GM12878 (cell line): ENCODE measurements at regions not wholly inside any gene's neighbourhood (a gene's known extent, or its start where the extent isn't known, plus 50 kb on each side); places are given as distances from the start of the nearest gene placed in this dataset.

ENCODE experiments used
- ATAC-seq: fragments of 200-7000 bp; cut with Tn5 transposase; 3 replicates; pipeline ENCODE4 v1.9.1; 2020; ENCODE audit warnings: mild to moderate bottlenecking, moderate library complexity
- BruUV-seq: library from RNA; stranded (reverse); fragments of 400-500 nt; replicated peaks from 2 replicates; lab custom pipeline; 2021; lab: Mats Ljungman, UMichigan
- CTCF ChIA-PET: fragments of 300-600 bp; sonication (Branson Sonifier 250); formaldehyde crosslinking; extraction: SDS; loops from one replicate; lab custom pipeline; 2021; ENCODE audit warnings: inconsistent platforms; lab: Yijun Ruan, JAX
- POLR2A ChIA-PET: fragments of 350-600 bp; formaldehyde crosslinking; extraction: SDS; loops from one replicate; lab custom pipeline; 2021; ENCODE audit warnings: inconsistent platforms; lab: Charles Lee
- RAD21 ChIA-PET: fragments of 300-600 bp; sonication (Branson Sonifier 250); formaldehyde crosslinking; loops from one replicate; lab custom pipeline; 2023; ENCODE audit warnings: antibody characterized with exemption; ENCODE audit not compliant: unreplicated experiment; lab: Charles Lee
- SMC1A ChIA-PET: fragments of 300-600 bp; sonication (Branson Sonifier 250); formaldehyde crosslinking; loops from one replicate; lab custom pipeline; 2023; ENCODE audit not compliant: unreplicated experiment, uncharacterized antibody; lab: Charles Lee
- DNase-seq: peaks from one replicate; pipeline ENCODE4 v3.0.0-alpha.2; 2011; ENCODE audit warnings: low read depth, low spot score
- FAIRE-seq: peaks from 3 replicates; lab custom pipeline; 2011; peaks lifted over from hg19 to GRCh38; lab: Jason Lieb, UNC
- H2AFZ ChIP-seq: 2 replicates; pipeline ENCODE4 v1.6.0; 2011; ENCODE audit warnings: low read depth, low read length, control low read depth; ENCODE audit not compliant: control insufficient read depth
- H3K27ac ChIP-seq: 2 replicates; pipeline ENCODE4 v1.5.1; 2011; ENCODE audit warnings: control low read depth; ENCODE audit not compliant: control insufficient read depth, insufficient read depth
- H3K27me3 ChIP-seq, 2 experiments: replicated peaks in 1 of 2; 2 replicates each; pipeline versions ENCODE4 v1.6.0 to v1.6.1; 2011; ENCODE audit warnings: low read length in 1 of 2; ENCODE audit not compliant: control insufficient read depth in 2 of 2, insufficient read depth in 2 of 2
- H3K36me3 ChIP-seq, 2 experiments: 2 replicates each; pipeline ENCODE4 v1.5.1; 2011; ENCODE audit warnings: low read length in 1 of 2; ENCODE audit not compliant: control insufficient read depth in 2 of 2, insufficient read depth in 2 of 2
- H3K4me1 ChIP-seq: 2 replicates; pipeline ENCODE4 v1.6.1; 2011; ENCODE audit warnings: mild to moderate bottlenecking, low read length, moderate library complexity, mixed read lengths; ENCODE audit not compliant: control insufficient read depth, insufficient read depth
- H3K4me2 ChIP-seq: 2 replicates; pipeline ENCODE4 v1.6.0; 2011; ENCODE audit warnings: control low read depth; ENCODE audit not compliant: control insufficient read depth, insufficient read depth
- H3K4me3 ChIP-seq: fragments of 200-600 bp; sonication (generic); 2 replicates; pipeline ENCODE4 v1.5.1; 2016
- H3K79me2 ChIP-seq: 2 replicates; pipeline ENCODE4 v1.6.0; 2011; ENCODE audit warnings: low read length; ENCODE audit not compliant: control insufficient read depth, insufficient read depth
- H3K9ac ChIP-seq: 2 replicates; pipeline ENCODE4 v1.8.0; 2011; ENCODE audit warnings: low read length, control low read depth, mixed read lengths; ENCODE audit not compliant: control insufficient read depth, insufficient read depth
- H3K9me3 ChIP-seq: replicated peaks from 3 replicates; pipeline ENCODE4 v1.5.1; 2011; ENCODE audit warnings: mild to moderate bottlenecking, low read length; ENCODE audit not compliant: control insufficient read depth, insufficient read depth
- H4K20me1 ChIP-seq: 2 replicates; pipeline ENCODE4 v1.6.0; 2011; ENCODE audit not compliant: control insufficient read depth, insufficient read depth
- ASH2L ChIP-seq: fragments of 300-600, 200-600 bp; sonication (generic); IDR thresholded peaks from 2 replicates; pipeline ENCODE4 v1.6.1; 2017; ENCODE audit warnings: low read depth, mild to moderate bottlenecking, borderline replicate concordance
- CREM ChIP-seq: IDR thresholded peaks from 2 replicates; pipeline ENCODE4 v1.6.1; 2014; ENCODE audit warnings: antibody characterized with exemption, low read depth
- EED ChIP-seq: sonication (generic); IDR thresholded peaks from 2 replicates; pipeline ENCODE4 v1.6.1; 2016; ENCODE audit warnings: antibody characterized with exemption, low read depth
- ETV6 ChIP-seq, 2 experiments: fragments of 450-650 bp in 1 of 2; IDR thresholded peaks in 1 of 2; conservative IDR thresholded peaks in 1 of 2; 2 replicates each; pipeline ENCODE4 v1.6.1; 2014; ENCODE audit warnings: antibody characterized with exemption in 1 of 2, borderline replicate concordance in 1 of 2, low read depth in 1 of 2, mild to moderate bottlenecking in 1 of 2, moderate library complexity in 1 of 2
- MYC ChIP-seq: IDR thresholded peaks from 2 replicates; pipeline ENCODE4 v1.6.1; 2011; ENCODE audit warnings: mild to moderate bottlenecking, low read length, moderate library complexity, inconsistent platforms; ENCODE audit not compliant: insufficient read depth, insufficient replicate concordance, insufficient read length, severe bottlenecking
- SIN3A ChIP-seq: IDR thresholded peaks from 2 replicates; pipeline ENCODE4 v1.6.1; 2012; ENCODE audit warnings: low read depth, low read length, improper control_type of control experiment
- SMAD1 ChIP-seq: fragments of 450-650 bp; IDR thresholded peaks from 2 replicates; pipeline ENCODE4 v1.6.1; 2018; ENCODE audit warnings: mild to moderate bottlenecking, low read depth; ENCODE audit not compliant: partially characterized antibody
- TBL1XR1 ChIP-seq: IDR thresholded peaks from 2 replicates; pipeline ENCODE4 v1.6.1; 2012; ENCODE audit warnings: low read depth, low read length, improper control_type of control experiment
- ZBTB4 ChIP-seq: fragments of 450-650 bp; formaldehyde crosslinking; IDR thresholded peaks from 2 replicates; pipeline ENCODE4 v1.4.0; 2022; ENCODE audit warnings: mild to moderate bottlenecking, moderate library complexity
- WGBS: methylation state at CpG from one replicate; pipeline ENCODE4 v1.1.6; 2016; ENCODE audit warnings: low lambda C conversion rate; ENCODE audit not compliant: insufficient replicate concordance, insufficient coverage; ENCODE audit errors: missing lambda C conversion rate; 5-methylcytosine and 5-hydroxymethylcytosine counted together
- in situ Hi-C: fragments of 300-500 bp; cut with MboI; formaldehyde crosslinking; loops from 9 replicates; pipeline ENCODE4 v1.14.3; 2018; ENCODE audit warnings: mixed read lengths
- intact Hi-C: fragments of 100-400 bp; cut with micrococcal nuclease; formaldehyde crosslinking; loops from one replicate; pipeline ENCODE4 v1.14.2; 2022; ENCODE audit not compliant: unreplicated experiment

GRCh38 chr10:30732671-30733070 is 103.1 kb upstream of the LYZL2 start:
- intact Hi-C loops, result loop anchor here (10.0 kb wide), 3 partner anchors 272 to 972 kb away; no protein-coding TSS in a partner anchor
- FAIRE-seq (no peak), DNase-seq (no peak), ATAC-seq (no peak)
- CTCF ChIA-PET, result interaction anchor here (1.3 to 1.7 kb wide), 3 partner anchors 15 to 1076 kb away, joined by 3 to 4 read pairs (median 4); no protein-coding TSS in a partner anchor
- Histone ChIP-seq H2AFZ (no peak overlapping the region), H3K79me2 (no peaks in the 10 kb centered on the region), H3K9ac (no peak overlapping the region), H3K9me3 (peaks cover 7% of the 10 kb centered on the region; the same call in 2 of the 3 replicates), H3K4me2 (no peak overlapping the region), H3K27me3 (no peaks in the 10 kb centered on the region), H3K4me1 (peaks cover 21% of the 10 kb centered on the region), H3K4me3 (no peak overlapping the region), H4K20me1 (no peaks in the 10 kb centered on the region), H3K27ac (no peak overlapping the region), H3K36me3 (no peaks in the 10 kb centered on the region; a peak in 1 of 4 replicates)
- no peak for TF ChIP-seq SMAD1
- TF ChIP-seq CREM, result no peak
- TF ChIP-seq TBL1XR1, result no peak
- no peak for TF ChIP-seq MYC
- RAD21 ChIA-PET, result interaction anchor here (1.3 kb wide), 2 partner anchors 50 to 759 kb away, joined by 3 read pairs; no protein-coding TSS in a partner anchor
- in situ Hi-C loops, result no loop called here
- POLR2A ChIA-PET, result interaction anchor here (1.3 kb wide), 1 partner anchor 9 kb away, joined by 3 read pairs; no protein-coding TSS in a partner anchor
- SMC1A ChIA-PET, result interaction anchor here (1.2 to 4.7 kb wide), 3 partner anchors 9 to 52 kb away, joined by 4 to 20 read pairs (median 4); no protein-coding TSS in a partner anchor
- BruUV-seq, result no TSS peak
- 92% methylated on average over 6 of the region's 6 CpGs for WGBS

DNA sequence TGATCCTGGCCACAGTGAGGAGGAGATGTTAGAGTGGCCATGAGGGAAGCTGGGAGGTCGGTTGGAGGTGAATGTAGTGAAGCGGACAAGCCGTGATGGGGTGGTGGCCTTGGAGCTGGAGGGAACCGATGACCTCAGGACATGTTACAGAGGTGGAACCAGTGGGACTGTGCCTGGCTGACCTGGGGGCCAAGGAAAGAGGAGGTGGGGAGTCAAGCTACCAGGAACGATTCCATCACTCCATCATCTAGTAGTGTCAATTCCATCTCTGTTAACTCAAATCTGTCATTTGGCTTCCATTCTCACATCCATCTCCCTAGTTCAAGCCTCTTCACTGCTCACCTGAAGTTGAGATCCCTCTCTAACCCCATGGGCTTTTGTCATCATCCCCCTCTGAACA is 102.4 kb upstream of the LYZL2 start:
- intact Hi-C loops, result loop anchor here (10.0 kb wide), 3 partner anchors 273 to 973 kb away; no protein-coding TSS in a partner anchor
- Histone ChIP-seq H3K27ac (no peak overlapping the region), H3K27me3 (no peaks in the 10 kb centered on the region), H3K9ac (no peak overlapping the region), H3K9me3 (peaks cover 7% of the 10 kb centered on the region; the same call in 2 of the 3 replicates), H3K79me2 (no peaks in the 10 kb centered on the region), H4K20me1 (no peaks in the 10 kb centered on the region), H3K4me3 (no peak overlapping the region), H3K4me1 (peaks cover 16% of the 10 kb centered on the region), H3K4me2 (no peak overlapping the region), H3K36me3 (no peaks in the 10 kb centered on the region; a peak in 1 of 4 replicates), H2AFZ (no peak overlapping the region)
- ChIA-PET RAD21 (interaction anchor here (1.3 to 1.4 kb wide), 2 partner anchors 44 to 759 kb away, joined by 3 to 4 read pairs; no protein-coding TSS in a partner anchor), CTCF (interaction anchor here (1.6 to 1.7 kb wide), 2 partner anchors 14 to 1076 kb away, joined by 3 to 4 read pairs; no protein-coding TSS in a partner anchor), POLR2A (interaction anchor here (0.6 kb wide), 1 partner anchor 125 kb away, joined by 4 read pairs; no protein-coding TSS in a partner anchor), SMC1A (interaction anchor here (1.3 to 4.7 kb wide), 5 partner anchors 10 to 51 kb away, joined by 3 to 20 read pairs (median 4); no protein-coding TSS in a partner anchor)
- ATAC-seq, result no peak
- 91% methylated on average over 5 of the region's 5 CpGs for WGBS
- in situ Hi-C loops, result no loop called here
- TF ChIP-seq EED (no peak), ETV6 (conservative IDR thresholded peaks at IDR 0.05 in 1 of 2, IDR thresholded peaks at IDR 0.05 in 1 of 2; ENCODE audit: borderline replicate concordance in 1 of 2, low read depth in 1 of 2) (no peak), ASH2L (no peak), SIN3A (no peak), ZBTB4 (CRISPR knock-in tag) (no peak)
- DNase-seq, result no peak
- no TSS peak for BruUV-seq
- no peak for FAIRE-seq
